Peyer's patch (tissue), 4 donors: ENCODE measurements at regions not wholly inside any gene's neighbourhood (a gene's known extent, or its start where the extent isn't known, plus 50 kb on each side); places are given as distances from the start of the nearest gene placed in this dataset.

Experiments
- DNase-seq, 3 donors: peaks; one replicate each; pipeline ENCODE4 v3.0.0-alpha.2; 2017 to 2019
- H3K27ac ChIP-seq, 4 donors: fragments of 200-600 bp; sonication (generic); one replicate each; pipeline ENCODE4 v1.5.1; 2016 to 2019
- H3K27me3 ChIP-seq, 2 donors: fragments of 200-600 bp; sonication (generic); one replicate each; pipeline ENCODE4 v1.5.1; 2019
- H3K36me3 ChIP-seq, 3 donors: fragments of 200-600 bp; sonication (generic); one replicate each; pipeline ENCODE4 v1.5.1; 2016 to 2019
- H3K4me1 ChIP-seq, 4 donors: fragments of 200-600 bp; sonication (generic); one replicate each; pipeline ENCODE4 v1.5.1; 2016 to 2019
- H3K4me3 ChIP-seq, 4 donors: fragments of 200-600 bp; sonication (generic); 1 replicate in 3 of 4; 2 replicates in 1 of 4; pipeline ENCODE4 v1.5.1; 2016 to 2019; ENCODE audit warnings: mild to moderate bottlenecking in 1 of 4
- H3K9me3 ChIP-seq, 4 donors: fragments of 200-600 bp; sonication (generic); one replicate each; pipeline ENCODE4 v1.5.1; 2016 to 2019; ENCODE audit warnings: mild to moderate bottlenecking in 1 of 4
- CTCF ChIP-seq, 6 experiments: fragments of 450-650 bp in 4 of 6; fragments of 200-600 bp in 2 of 6; sonication (generic) in 1 of 6; IDR thresholded peaks; one replicate each; pipeline ENCODE4 v1.5.1; 2017 to 2019; ENCODE audit warnings: antibody characterized with exemption in 6 of 6, mild to moderate bottlenecking in 3 of 6, moderate library complexity in 1 of 6
- POLR2A ChIP-seq, 2 donors: fragments of 450-650 bp; IDR thresholded peaks; one replicate each; pipeline ENCODE4 v1.5.1; 2017; ENCODE audit warnings: antibody characterized with exemption in 2 of 2, mild to moderate bottlenecking in 2 of 2, moderate library complexity in 2 of 2

DNA sequence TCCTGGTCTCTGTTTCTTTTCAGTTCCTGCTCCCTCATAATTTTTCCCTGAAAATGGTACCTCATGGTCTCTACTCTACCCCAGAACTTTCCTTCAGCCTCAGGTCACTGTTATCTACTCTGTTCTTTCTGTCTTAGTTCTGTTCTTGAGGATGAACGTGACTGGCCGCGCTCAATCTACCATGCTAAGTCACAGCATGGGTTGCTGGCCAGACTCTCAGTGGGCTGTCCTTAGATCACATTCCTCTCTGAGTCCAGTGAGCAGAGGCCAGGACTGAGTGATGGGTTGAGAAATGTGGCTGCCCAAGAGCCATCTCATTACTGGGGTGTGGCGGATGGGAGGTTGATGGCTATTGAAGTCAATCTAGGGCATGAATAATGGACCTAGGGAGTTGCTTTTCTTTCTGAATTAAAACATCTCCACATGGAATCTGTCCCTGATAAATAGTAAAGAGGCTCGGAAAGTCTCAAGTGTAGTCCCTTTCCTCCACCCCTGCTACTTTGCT is 164.0 kb upstream of the DTNBP1 start:
- no peak for DNase-seq
- Histone ChIP-seq H3K27ac (no peak overlapping the region), H3K9me3 (no peaks in the 10 kb centered on the region), H3K4me1 (no peaks in the 10 kb centered on the region), H3K27me3 (no peaks in the 10 kb centered on the region), H3K4me3 (no peak overlapping the region), H3K36me3 (no peaks in the 10 kb centered on the region)
- TF ChIP-seq CTCF (IDR thresholded peaks at IDR 0.05) (no peak), POLR2A (IDR thresholded peaks at IDR 0.05) (no peak)

DNA sequence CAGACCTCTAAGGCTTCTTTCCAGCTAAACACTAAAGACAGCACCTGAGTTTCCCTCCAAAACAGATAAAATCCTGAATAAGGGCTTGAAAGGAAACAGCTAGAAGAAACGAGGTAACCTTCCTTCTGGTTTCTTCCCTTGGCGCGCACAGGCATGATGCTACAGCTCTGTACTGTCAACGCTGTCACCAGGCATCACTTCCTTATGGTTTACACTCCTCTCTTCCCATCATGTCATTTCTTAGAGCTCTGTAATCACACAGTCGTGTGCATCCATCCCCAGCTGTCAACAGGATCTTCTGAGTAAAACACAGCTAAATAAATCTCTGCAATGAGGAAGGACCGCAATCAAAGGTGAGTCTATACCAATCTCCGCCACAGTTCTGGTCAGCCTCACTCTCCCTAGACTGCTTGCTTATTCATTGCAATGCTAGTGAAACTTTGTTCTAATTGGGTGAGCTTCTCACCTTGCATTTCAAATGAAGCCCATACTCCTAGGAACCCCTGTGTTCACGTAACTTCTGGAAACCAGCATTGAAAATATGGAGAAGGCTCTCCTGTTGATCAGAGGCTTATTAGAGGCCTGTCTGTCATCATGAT is 162.6 kb upstream of the DTNBP1 start:
- Histone ChIP-seq H3K27me3 (no peaks in the 10 kb centered on the region), H3K4me3 (no peak overlapping the region), H3K4me1 (no peaks in the 10 kb centered on the region), H3K9me3 (no peaks in the 10 kb centered on the region), H3K36me3 (no peaks in the 10 kb centered on the region), H3K27ac (no peak overlapping the region)
- no peak for DNase-seq
- no peak for TF ChIP-seq CTCF (IDR thresholded peaks at IDR 0.05)
- no peak for TF ChIP-seq POLR2A (IDR thresholded peaks at IDR 0.05)

DNA sequence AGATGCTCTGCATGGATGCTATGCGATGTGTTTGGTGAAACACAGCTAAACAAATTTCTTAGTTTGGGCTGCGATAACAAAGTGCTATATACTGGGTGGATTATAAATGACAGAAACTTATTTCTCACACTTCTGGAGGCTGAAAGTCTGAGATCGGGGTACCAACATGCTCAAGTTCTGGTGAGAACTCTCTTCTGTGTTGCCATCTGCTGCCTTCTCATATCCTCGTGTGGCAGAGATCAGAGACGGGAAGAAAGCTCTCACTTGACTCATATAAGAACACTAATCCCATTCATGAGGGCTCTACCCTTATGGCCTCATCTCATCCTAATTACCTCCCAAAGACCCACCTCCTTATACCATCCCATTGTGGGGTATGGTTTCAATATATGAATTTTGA is 162.0 kb upstream of the DTNBP1 start:
- Histone ChIP-seq H3K27ac (no peak overlapping the region), H3K9me3 (no peaks in the 10 kb centered on the region), H3K27me3 (no peaks in the 10 kb centered on the region), H3K36me3 (no peaks in the 10 kb centered on the region), H3K4me3 (no peak overlapping the region), H3K4me1 (no peaks in the 10 kb centered on the region)
- TF ChIP-seq CTCF (IDR thresholded peaks at IDR 0.05) (no peak), POLR2A (IDR thresholded peaks at IDR 0.05) (no peak)
- no peak for DNase-seq

GRCh38 chr6:15823838-15824414 is 161.1 kb upstream of the DTNBP1 start:
- Histone ChIP-seq H3K9me3 (no peaks in the 10 kb centered on the region), H3K27me3 (no peaks in the 10 kb centered on the region), H3K4me3 (no peak overlapping the region), H3K4me1 (no peaks in the 10 kb centered on the region), H3K36me3 (no peaks in the 10 kb centered on the region), H3K27ac (no peak overlapping the region)
- TF ChIP-seq POLR2A (IDR thresholded peaks at IDR 0.05) (no peak), CTCF (IDR thresholded peaks at IDR 0.05) (no peak)
- no peak for DNase-seq

DNA sequence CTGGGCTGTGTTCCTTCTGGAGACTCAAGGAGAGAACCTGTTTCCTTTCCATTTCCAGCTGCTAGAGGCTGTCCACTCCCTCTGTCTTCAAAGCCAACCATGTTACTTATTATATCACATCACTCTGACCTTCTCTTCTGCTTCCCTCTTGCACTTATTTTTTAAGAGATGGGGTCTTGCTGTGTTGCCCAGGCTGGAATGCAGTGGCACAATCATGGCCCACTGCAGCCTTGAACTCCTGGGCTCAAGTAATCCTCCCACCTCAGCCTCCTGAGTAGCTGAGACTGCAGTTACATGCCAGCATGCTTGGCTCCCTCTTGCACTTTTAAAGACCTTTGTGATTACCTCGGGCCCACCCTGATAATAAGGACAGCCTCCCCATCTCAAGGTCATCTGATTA is 160.0 kb upstream of the DTNBP1 start:
- no peak for TF ChIP-seq CTCF (IDR thresholded peaks at IDR 0.05)
- TF ChIP-seq POLR2A (IDR thresholded peaks at IDR 0.05) = no peak
- H3K27ac ChIP-seq = no peak overlapping the region
- no peaks in the 10 kb centered on the region for H3K27me3 ChIP-seq
- no peak overlapping the region for H3K4me3 ChIP-seq
- DNase-seq = no peak
- no peaks in the 10 kb centered on the region for H3K36me3 ChIP-seq
- H3K4me1 ChIP-seq = no peaks in the 10 kb centered on the region
- no peaks in the 10 kb centered on the region for H3K9me3 ChIP-seq
